GM18907 (cell line): ENCODE measurements at regions not wholly inside any gene's neighbourhood (a gene's known extent, or its start where the extent isn't known, plus 50 kb on each side); places are given as distances from the start of the nearest gene placed in this dataset.
"Not testable (repeated sequence)": the region's sequence is repeated elsewhere in the genome, so short reads cannot be mapped to it uniquely, and the experiment has no call there.

ENCODE experiments used
- ATAC-seq: cut with Tn5 transposase; IDR thresholded peaks from one replicate; pipeline ENCODE4 v1.9.1; 2021; ENCODE audit warnings: mild to moderate bottlenecking, moderate library complexity; ENCODE audit not compliant: unreplicated experiment

DNA sequence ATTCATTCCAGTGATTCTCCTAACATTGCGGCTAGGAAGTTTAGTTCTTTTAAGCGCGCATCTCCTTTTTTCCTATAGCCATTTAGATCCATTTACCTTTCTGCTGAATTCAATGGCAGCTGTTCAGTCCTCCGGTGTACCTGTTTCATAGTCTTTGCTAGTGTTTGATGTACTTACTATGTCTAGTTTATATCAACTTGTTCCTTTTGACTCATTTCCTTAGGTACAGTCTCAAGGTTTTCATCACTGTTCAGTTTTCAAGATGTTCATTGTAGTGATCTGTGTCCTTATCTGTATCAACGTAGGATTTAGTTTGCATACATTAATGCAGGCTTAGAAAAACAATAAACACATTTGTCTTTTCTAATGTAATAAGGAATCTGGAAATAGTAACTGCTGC, 59.0 kb upstream of the MBNL1 start:
- no peak for ATAC-seq

DNA sequence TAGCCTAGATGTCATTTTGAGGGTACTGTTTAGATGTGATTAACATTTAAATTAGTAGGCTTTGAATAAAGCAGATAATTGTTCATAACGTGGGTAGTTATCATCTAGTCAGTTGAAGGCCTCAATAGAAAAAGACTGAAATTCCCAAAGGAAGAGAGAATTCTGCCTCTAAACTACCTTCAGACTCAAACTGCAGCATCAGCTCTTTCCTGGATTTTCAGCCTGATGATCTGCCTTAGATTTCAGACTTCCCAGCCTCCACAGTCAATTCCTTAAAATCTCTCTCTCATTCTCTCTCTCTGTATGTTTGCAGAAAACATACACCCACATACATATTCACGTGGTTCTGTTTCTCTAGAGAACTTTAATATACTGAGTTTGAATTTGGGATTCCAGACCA, 58.0 kb upstream of the MBNL1 start:
- no peak for ATAC-seq

DNA sequence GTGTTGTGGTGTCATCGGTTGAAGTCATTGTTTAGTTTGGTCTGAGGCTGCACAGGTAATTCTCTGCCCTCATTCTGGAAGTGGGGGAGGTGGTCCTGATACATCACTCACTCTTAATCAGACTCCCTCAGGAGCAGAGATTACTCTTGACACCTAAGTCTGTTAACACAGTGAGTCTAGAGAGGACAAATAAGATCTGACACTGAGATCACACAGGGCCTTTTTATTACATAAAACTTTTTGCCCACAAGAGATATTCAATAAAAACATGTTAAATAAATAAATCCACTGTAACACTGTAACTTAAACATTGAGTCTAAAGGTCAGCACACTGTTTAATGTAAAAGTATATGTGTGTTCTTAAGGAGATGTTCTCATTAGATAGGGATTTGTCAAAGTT, 57.1 kb upstream of the MBNL1 start:
- no peak for ATAC-seq

DNA sequence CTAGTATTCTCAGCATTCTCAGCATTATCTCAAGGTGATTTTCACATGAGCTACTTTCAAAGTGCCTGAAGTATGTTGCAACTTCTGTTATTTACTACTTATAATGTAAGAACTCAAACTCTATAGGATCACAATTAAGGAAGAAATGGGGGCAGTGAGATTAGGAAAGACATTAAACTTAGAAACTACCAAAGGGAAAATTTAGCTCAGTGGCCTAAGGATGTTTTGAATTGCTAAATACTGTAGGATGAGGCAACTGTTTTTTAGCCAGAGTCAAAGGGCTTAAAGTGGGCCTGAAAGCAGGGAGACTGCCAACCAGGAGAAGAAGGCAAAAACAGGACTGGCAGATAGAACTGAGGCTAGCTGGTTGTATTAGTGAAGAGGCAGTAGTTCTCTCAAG, 55.5 kb upstream of the MBNL1 start:
- ATAC-seq: no peak

DNA sequence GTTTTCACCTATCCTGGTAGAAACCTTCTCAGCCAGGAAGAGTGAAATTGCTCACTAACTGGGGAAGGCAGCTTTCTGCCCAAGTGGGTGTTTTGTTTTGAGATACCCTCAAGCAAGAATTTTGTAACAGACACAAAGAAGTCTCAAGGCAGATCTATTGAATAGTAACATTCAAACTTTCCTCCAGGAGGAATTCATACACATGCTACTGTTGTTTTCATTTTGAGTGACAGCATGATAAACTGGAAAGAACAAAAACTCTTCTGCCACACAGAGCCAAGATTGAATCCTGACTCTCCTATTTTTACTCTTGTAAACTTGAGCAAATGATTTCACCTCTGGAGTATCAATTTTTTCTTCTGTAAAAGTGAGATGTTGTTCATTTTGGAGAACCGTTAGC, 54.8 kb upstream of the MBNL1 start:
- ATAC-seq: no peak

DNA sequence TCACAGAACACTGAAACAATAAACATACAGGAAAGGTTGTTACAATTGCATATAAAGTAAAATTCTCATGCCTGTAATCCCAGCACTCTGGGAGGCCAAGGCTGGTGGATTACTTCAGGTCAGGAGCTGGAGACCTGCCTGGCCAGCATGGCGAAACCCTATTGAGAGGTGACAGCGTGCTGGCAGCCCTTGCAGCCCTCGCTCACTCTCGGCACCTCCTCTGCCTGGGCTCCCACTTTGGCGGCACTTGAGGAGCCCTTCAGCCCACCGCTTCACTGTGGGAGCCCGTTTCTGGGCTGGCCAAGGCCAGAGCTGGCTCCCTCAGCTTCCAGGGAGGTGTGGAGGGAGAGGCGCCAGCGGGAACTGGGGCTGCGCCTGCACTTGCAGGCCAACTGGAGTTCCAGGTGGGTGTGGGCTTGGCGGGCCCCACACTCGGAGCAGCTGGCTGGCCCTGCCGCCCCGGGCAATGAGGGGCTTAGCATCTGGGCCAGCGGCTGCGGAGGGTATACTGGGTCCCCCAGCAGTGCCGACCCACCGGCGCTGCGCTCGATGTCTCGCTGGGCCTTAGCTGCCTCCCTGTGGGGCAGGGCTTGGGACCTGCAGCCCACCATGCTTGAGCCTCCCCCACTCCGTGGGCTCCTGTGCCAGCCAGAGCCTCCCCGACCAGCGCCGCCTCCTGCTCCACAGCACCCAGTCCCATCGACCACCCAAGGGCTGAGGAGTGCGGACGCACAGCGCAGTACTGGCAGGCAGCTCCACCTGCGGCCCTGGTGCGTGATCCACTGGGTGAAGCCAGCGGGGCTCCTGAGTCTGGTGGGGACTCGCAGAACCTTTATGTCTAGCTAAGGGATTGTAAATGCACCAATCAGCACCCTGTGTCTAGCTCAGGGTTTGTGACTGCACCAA, 51.5 kb upstream of the MBNL1 start:
- ATAC-seq: not testable (repeated sequence)

DNA sequence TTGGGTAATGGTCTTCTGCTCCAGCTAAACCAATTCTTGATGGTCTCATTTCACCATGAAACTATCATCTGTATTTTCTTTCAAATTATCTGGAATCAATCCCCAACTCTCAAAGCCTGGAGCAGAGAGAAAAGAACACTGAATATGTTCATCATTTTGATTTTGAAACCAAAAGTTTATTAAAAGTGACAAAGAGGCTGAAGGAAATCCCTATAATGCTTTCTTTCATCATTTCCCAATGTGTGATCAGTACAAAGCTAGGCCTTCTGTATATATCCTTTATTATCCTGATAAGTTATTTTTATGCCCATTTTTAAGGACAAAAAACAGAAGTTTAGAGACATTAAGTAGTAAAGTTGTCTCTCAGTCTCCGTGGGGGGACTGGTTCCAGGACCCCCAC, 50.1 kb upstream of the MBNL1 start:
- ATAC-seq: no peak
